ENCODE measurements at regions not wholly inside any gene's neighbourhood (a gene's known extent, or its start where the extent isn't known, plus 50 kb on each side); places are given as distances from the start of the nearest gene placed in this dataset.

GRCh38 chr4:189311251-189311650 is 629.4 kb upstream of the FRG1 start:
- no peak overlapping the region for H3K4me3 ChIP-seq (ENCODE audit: low read depth, low read length)
- TF ChIP-seq CTCF (IDR thresholded peaks at IDR 0.05; ENCODE audit: borderline replicate concordance, insufficient read depth, low read depth, low read length): no peak

- no peak for TF ChIP-seq CTCF (IDR thresholded peaks at IDR 0.05; ENCODE audit: borderline replicate concordance, insufficient read depth, low read depth, low read length)
- H3K4me3 ChIP-seq (ENCODE audit: low read depth, low read length): no peak overlapping the region
Measured at GRCh38 chr4:189313064-189313463, 627.6 kb upstream of the FRG1 start.

GRCh38 chr4:189313861-189314513 is 626.7 kb upstream of the FRG1 start:
- no peak overlapping the region for H3K4me3 ChIP-seq (ENCODE audit: low read depth, low read length)
- TF ChIP-seq CTCF (IDR thresholded peaks at IDR 0.05; ENCODE audit: borderline replicate concordance, insufficient read depth, low read depth, low read length): no peak

GRCh38 chr4:189322426-189322825 is 618.2 kb upstream of the FRG1 start:
- TF ChIP-seq CTCF (IDR thresholded peaks at IDR 0.05; ENCODE audit: borderline replicate concordance, insufficient read depth, low read depth, low read length): no peak
- no peak overlapping the region for H3K4me3 ChIP-seq (ENCODE audit: low read depth, low read length)

- no peak overlapping the region for H3K4me3 ChIP-seq (ENCODE audit: low read depth, low read length)
- TF ChIP-seq CTCF (IDR thresholded peaks at IDR 0.05; ENCODE audit: borderline replicate concordance, insufficient read depth, low read depth, low read length): no peak
Measured at GRCh38 chr4:189341881-189342280, 598.8 kb upstream of the FRG1 start.

- H3K4me3 ChIP-seq (ENCODE audit: low read depth, low read length): no peak overlapping the region
- no peak for TF ChIP-seq CTCF (IDR thresholded peaks at IDR 0.05; ENCODE audit: borderline replicate concordance, insufficient read depth, low read depth, low read length)
Measured at GRCh38 chr4:189355590-189355989, 585.1 kb upstream of the FRG1 start.

- TF ChIP-seq CTCF (IDR thresholded peaks at IDR 0.05; ENCODE audit: borderline replicate concordance, insufficient read depth, low read depth, low read length): no peak
- no peak overlapping the region for H3K4me3 ChIP-seq (ENCODE audit: low read depth, low read length)
Measured at GRCh38 chr4:189362364-189362763, 578.3 kb upstream of the FRG1 start.

Measured in GM12875 (cell line).